LNCAP (cell line): ENCODE measurements at regions not wholly inside any gene's neighbourhood (a gene's known extent, or its start where the extent isn't known, plus 50 kb on each side); places are given as distances from the start of the nearest gene placed in this dataset.

Source experiments
- CTCF ChIP-seq: fragments of 450-650 bp; IDR thresholded peaks from 2 replicates; pipeline ENCODE4 v1.5.1; 2017; ENCODE audit warnings: mild to moderate bottlenecking

- TF ChIP-seq CTCF, result no peak
Measured at GRCh38 chr1:209412566-209412965, 170.9 kb upstream of the CAMK1G start.

DNA sequence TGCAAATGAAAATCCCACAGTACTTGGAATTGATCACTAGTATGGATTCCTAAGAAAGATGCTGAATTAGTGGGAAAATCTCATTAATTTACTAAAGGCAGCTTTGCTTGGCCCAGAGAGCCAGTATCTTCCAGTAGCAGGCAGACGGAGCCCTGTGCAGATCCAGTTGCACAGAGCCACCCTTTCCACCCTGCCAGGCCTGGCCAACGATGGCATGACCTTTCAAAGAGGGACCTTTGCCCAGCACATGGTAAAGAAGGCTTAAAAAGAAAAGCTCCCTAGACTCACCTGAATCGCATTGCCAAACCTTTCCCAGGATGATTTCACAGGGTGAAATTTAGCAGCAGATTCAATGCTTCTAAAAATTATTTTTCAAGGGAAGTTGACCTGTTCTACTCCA, 170.5 kb upstream of the CAMK1G start:
- no peak for TF ChIP-seq CTCF

DNA sequence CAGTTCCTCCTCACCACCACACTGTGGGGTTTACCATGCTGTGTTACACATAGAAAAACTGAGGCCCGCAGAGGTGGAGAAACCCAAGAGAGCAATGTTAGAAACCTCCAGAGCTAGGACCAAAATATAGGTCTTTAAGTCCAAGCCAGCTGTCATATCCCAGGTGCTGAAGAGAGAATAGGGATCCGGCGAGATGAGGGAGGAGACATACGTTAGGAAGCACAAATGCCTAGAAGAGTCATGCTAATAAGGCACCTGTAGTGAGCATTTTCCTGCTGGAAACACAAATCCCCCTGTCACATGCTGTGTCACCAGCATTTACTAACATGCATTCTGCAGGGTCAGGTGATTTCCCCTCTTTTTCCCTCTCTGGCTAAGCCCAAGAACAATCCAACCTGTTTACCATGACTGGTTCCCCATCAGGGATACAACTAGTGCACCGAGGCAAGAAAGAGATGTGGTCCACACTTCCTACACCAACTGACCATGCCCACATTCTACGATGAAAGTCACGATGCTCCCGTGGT, 168.6 kb upstream of the CAMK1G start:
- TF ChIP-seq CTCF, result no peak

DNA sequence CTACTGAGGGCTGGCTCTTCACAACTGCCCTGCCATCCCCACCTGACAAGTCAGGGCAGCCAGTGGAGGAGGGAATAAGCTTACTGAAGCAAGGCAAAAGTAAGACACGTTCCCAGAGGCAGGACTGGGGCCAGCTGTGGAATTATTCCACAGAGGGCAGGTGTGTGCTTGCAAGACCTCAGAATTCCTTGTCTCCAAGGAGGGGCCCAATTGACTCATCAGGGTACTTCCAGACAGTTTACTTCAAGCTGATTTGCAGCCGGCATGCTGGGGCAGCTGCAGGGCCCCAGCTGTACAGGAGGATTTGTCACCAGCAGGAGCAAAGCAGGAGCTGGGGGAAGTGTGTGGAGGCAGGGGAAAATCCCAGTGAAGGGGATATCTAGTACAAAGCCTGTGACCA, 167.5 kb upstream of the CAMK1G start:
- TF ChIP-seq CTCF, result no peak

DNA sequence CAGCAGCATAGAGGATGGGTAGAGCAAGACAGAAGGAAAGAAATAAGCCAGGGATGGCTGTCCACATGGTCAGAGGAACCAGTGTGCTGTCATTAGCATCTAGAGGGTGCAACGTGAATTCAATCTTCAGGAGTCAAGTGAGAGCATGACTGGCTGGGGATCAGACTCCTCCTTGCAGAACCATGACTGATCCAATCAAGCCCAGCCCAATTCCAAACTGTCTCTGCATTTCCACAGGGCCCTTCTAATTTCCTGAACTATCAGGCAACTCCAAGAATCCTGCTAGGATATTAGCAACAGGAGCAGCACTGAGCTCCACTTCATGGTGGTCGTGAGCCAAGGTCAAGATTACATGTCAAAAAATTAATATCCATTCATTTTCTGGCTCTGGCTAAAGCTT, 166.8 kb upstream of the CAMK1G start:
- TF ChIP-seq CTCF, result no peak

DNA sequence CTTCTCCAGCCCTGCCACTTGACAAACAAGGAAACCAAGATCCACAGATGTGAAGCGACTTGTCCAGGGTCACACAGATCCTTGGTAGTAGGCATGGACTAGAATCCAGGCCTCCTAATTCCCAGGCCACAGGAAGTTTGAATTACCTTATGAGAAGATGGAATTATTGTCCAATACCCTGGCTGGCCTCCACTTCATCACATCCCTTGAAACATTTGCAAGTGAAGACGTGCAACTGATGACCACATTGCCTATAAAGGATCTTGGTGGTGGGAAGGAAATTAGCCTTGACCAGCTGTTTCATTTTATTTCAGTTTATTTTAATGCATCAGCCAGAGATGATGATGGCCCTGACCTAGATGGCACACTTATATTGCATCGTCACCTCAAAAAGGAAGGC, 165.8 kb upstream of the CAMK1G start:
- TF ChIP-seq CTCF, result no peak

GRCh38 chr1:209420276-209420675, 163.2 kb upstream of the CAMK1G start:
- TF ChIP-seq CTCF, result no peak

GRCh38 chr1:209421186-209421585, 162.3 kb upstream of the CAMK1G start:
- no peak for TF ChIP-seq CTCF
